ENCODE measurements at regions not wholly inside any gene's neighbourhood (a gene's known extent, or its start where the extent isn't known, plus 50 kb on each side); places are given as distances from the start of the nearest gene placed in this dataset.
A peak's percentile ranks its signal among the peaks of the same experiment; 100 is the strongest.

- TF ChIP-seq, protein P1, sequence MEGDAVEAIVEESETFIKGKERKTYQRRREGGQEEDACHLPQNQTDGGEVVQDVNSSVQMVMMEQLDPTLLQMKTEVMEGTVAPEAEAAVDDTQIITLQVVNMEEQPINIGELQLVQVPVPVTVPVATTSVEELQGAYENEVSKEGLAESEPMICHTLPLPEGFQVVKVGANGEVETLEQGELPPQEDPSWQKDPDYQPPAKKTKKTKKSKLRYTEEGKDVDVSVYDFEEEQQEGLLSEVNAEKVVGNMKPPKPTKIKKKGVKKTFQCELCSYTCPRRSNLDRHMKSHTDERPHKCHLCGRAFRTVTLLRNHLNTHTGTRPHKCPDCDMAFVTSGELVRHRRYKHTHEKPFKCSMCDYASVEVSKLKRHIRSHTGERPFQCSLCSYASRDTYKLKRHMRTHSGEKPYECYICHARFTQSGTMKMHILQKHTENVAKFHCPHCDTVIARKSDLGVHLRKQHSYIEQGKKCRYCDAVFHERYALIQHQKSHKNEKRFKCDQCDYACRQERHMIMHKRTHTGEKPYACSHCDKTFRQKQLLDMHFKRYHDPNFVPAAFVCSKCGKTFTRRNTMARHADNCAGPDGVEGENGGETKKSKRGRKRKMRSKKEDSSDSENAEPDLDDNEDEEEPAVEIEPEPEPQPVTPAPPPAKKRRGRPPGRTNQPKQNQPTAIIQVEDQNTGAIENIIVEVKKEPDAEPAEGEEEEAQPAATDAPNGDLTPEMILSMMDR (IDR thresholded peaks at IDR 0.05): no peak
- Mint-ChIP-seq H3K4me1 (no peaks in the 10 kb centered on the region), H3K9me3 (peaks cover 0 to 16% (median 4%) of the 10 kb centered on the region in 7 donors), H3K27ac (no peak overlapping the region), H3K27me3 (ENCODE audit: low read depth in 3 of 3) (peaks cover 2 to 13% (median 4%) of the 10 kb centered on the region in 3 donors), H3K4me3 (no peak overlapping the region), H3K36me3 (no peaks in the 10 kb centered on the region)
- no CpG with 5 or more reads among the region's 6 CpGs for WGBS (ENCODE audit: insufficient coverage)
- intact Hi-C loops (cut with micrococcal nuclease): no loop called here
- no peaks in the 10 kb centered on the region for H4K20me1 ChIP-seq (ENCODE audit: insufficient read depth, low read length)
- H3K27ac ChIP-seq (ENCODE audit: low read depth in 1 of 2, low read length in 2 of 2): no peak overlapping the region
- H3K4me3 ChIP-seq (replicated peaks in 1 of 3; ENCODE audit: low read depth in 2 of 3, low read length in 3 of 3): no peak overlapping the region
- H3K27me3 ChIP-seq (ENCODE audit: control insufficient read depth in 2 of 2, insufficient read depth in 2 of 2, low read length in 2 of 2): no peaks in the 10 kb centered on the region
- H3K4me1 ChIP-seq (ENCODE audit: control insufficient read depth in 1 of 2, insufficient read depth in 2 of 2, low read length in 2 of 2): no peaks in the 10 kb centered on the region
- no peak for DNase-seq
- H2AFZ ChIP-seq (ENCODE audit: insufficient read depth, low read depth, low read length, poor library complexity, severe bottlenecking): no peak overlapping the region
- no peak overlapping the region for H3K4me2 ChIP-seq (replicated peaks; ENCODE audit: extremely low read depth, low read length, poor library complexity, severe bottlenecking)
- no peak overlapping the region for H3K9ac ChIP-seq (ENCODE audit: insufficient read depth, low read length, poor library complexity, severe bottlenecking)
- H3K79me2 ChIP-seq (ENCODE audit: insufficient read depth, low read length): no peaks in the 10 kb centered on the region
- H3K36me3 ChIP-seq (replicated peaks in 1 of 2; ENCODE audit: control insufficient read depth in 1 of 2, insufficient read depth in 2 of 2, low read length in 2 of 2): no peaks in the 10 kb centered on the region
- no peaks in the 10 kb centered on the region for H3K9me3 ChIP-seq (replicated peaks in 1 of 2; ENCODE audit: control insufficient read depth in 1 of 2, insufficient read depth in 1 of 2, low read length in 2 of 2)
Observed at GRCh38 chr17:72380120-72380519, 259.3 kb downstream of the SOX9 start.

- Histone ChIP-seq H3K4me2 (replicated peaks; ENCODE audit: extremely low read depth, low read length, poor library complexity, severe bottlenecking) (no peak overlapping the region), H3K27me3 (ENCODE audit: control insufficient read depth in 2 of 2, insufficient read depth in 2 of 2, low read length in 2 of 2) (no peaks in the 10 kb centered on the region), H3K9ac (ENCODE audit: insufficient read depth, low read length, poor library complexity, severe bottlenecking) (no peak overlapping the region), H4K20me1 (ENCODE audit: insufficient read depth, low read length) (no peaks in the 10 kb centered on the region), H3K9me3 (replicated peaks in 1 of 2; ENCODE audit: control insufficient read depth in 1 of 2, insufficient read depth in 1 of 2, low read length in 2 of 2) (no peaks in the 10 kb centered on the region), H3K36me3 (replicated peaks in 1 of 2; ENCODE audit: control insufficient read depth in 1 of 2, insufficient read depth in 2 of 2, low read length in 2 of 2) (no peaks in the 10 kb centered on the region), H3K4me1 (ENCODE audit: control insufficient read depth in 1 of 2, insufficient read depth in 2 of 2, low read length in 2 of 2) (no peaks in the 10 kb centered on the region), H3K4me3 (replicated peaks in 1 of 3; ENCODE audit: low read depth in 2 of 3, low read length in 3 of 3) (no peak overlapping the region), H3K27ac (ENCODE audit: low read depth in 1 of 2, low read length in 2 of 2) (no peak overlapping the region), H2AFZ (ENCODE audit: insufficient read depth, low read depth, low read length, poor library complexity, severe bottlenecking) (no peak overlapping the region), H3K79me2 (ENCODE audit: insufficient read depth, low read length) (no peaks in the 10 kb centered on the region)
- no CpG with 5 or more reads among the region's 1 CpG for WGBS (ENCODE audit: insufficient coverage)
- intact Hi-C loops (cut with micrococcal nuclease): no loop called here
- TF ChIP-seq, protein P1 (IDR thresholded peaks at IDR 0.05): no peak
- Mint-ChIP-seq H3K27ac (peak overlapping the region in 1 of 7 donors; percentile 15), H3K36me3 (no peaks in the 10 kb centered on the region), H3K4me1 (no peaks in the 10 kb centered on the region), H3K4me3 (no peak overlapping the region), H3K27me3 (ENCODE audit: low read depth in 3 of 3) (peaks cover 2 to 13% (median 2%) of the 10 kb centered on the region in 3 donors), H3K9me3 (peaks cover 0 to 16% (median 2%) of the 10 kb centered on the region in 7 donors)
- DNase-seq: no peak
Observed at GRCh38 chr17:72380737-72381136, 259.9 kb downstream of the SOX9 start.
